Neural cell (in vitro differentiated cells): ENCODE measurements at regions not wholly inside any gene's neighbourhood (a gene's known extent, or its start where the extent isn't known, plus 50 kb on each side); places are given as distances from the start of the nearest gene placed in this dataset.

ENCODE experiments used
- H2AFZ ChIP-seq: fragments of 200-600, 300-800 bp; sonication (generic), shearing (Covaris generic); 2 replicates; pipeline ENCODE4 v1.6.0; 2014; ENCODE audit warnings: low read depth, mild to moderate bottlenecking, antibody characterized with exemption, low read length, moderate library complexity
- H3F3A ChIP-seq: fragments of 200-600 bp; shearing (Covaris generic); 2 replicates; pipeline ENCODE4 v1.6.1; 2016; ENCODE audit warnings: mild to moderate bottlenecking, moderate library complexity, mixed read lengths, antibody characterized with exemption, low read length; ENCODE audit not compliant: insufficient read depth, poor library complexity, severe bottlenecking
- H3K27ac ChIP-seq: fragments of 200-600, 300-800 bp; sonication (generic), shearing (Covaris generic); 2 replicates; pipeline ENCODE4 v1.5.1; 2014; ENCODE audit warnings: mild to moderate bottlenecking, low read length, moderate library complexity
- H3K27me3 ChIP-seq: fragments of 300-800, 200-600 bp; sonication (generic), shearing (Covaris generic); 2 replicates; pipeline ENCODE4 v1.6.0; 2014; ENCODE audit warnings: mild to moderate bottlenecking, low read depth, low read length, moderate library complexity; ENCODE audit not compliant: insufficient read depth
- H3K36me3 ChIP-seq: fragments of 300-800, 200-600 bp; sonication (generic), shearing (Covaris generic); 2 replicates; pipeline ENCODE4 v1.5.1; 2014; ENCODE audit warnings: mild to moderate bottlenecking, antibody characterized with exemption, low read length, moderate library complexity; ENCODE audit not compliant: insufficient read depth
- H3K4me2 ChIP-seq: fragments of 300-800, 200-600 bp; sonication (generic), shearing (Covaris generic); 2 replicates; pipeline ENCODE4 v1.6.0; 2014; ENCODE audit warnings: mild to moderate bottlenecking, low read length
- H3K4me3 ChIP-seq: fragments of 300-800, 200-600 bp; sonication (generic), shearing (Covaris generic); 2 replicates; pipeline ENCODE4 v1.5.1; 2014; ENCODE audit warnings: mild to moderate bottlenecking, low read length, moderate library complexity
- H3K79me2 ChIP-seq: fragments of 200-600 bp; shearing (Covaris generic); replicated peaks from 2 replicates; pipeline ENCODE4 v1.6.0; 2014; ENCODE audit warnings: mild to moderate bottlenecking, low read length, moderate library complexity; ENCODE audit not compliant: insufficient read depth
- H3K9ac ChIP-seq: fragments of 300-800, 200-600 bp; sonication (generic), shearing (Covaris generic); 2 replicates; pipeline ENCODE4 v1.6.1; 2016; ENCODE audit warnings: mild to moderate bottlenecking, low read length, mixed read lengths
- H3K9me2 ChIP-seq: fragments of 200-600 bp; shearing (Covaris generic); 2 replicates; pipeline ENCODE4 v1.6.1; 2016; ENCODE audit warnings: mild to moderate bottlenecking, low read length, mixed read lengths; ENCODE audit not compliant: insufficient read depth
- H3K9me3 ChIP-seq: fragments of 200-600, 300-800 bp; sonication (generic), shearing (Covaris generic); 2 replicates; pipeline ENCODE4 v1.6.1; 2016; ENCODE audit warnings: mild to moderate bottlenecking, mixed run types, low read length, moderate library complexity, mixed read lengths
- H4K20me1 ChIP-seq: fragments of 200-600 bp; shearing (Covaris generic); 2 replicates; pipeline ENCODE4 v1.6.1; 2016; ENCODE audit warnings: mild to moderate bottlenecking, mixed run types; ENCODE audit not compliant: insufficient read depth
- CTCF ChIP-seq: fragments of 450-650 bp; IDR thresholded peaks from 2 replicates; pipeline ENCODE4 v1.5.1; 2014; ENCODE audit warnings: antibody characterized with exemption, mild to moderate bottlenecking, moderate library complexity; ENCODE audit not compliant: poor library complexity, severe bottlenecking
- EP300 ChIP-seq: fragments of 450-650 bp; conservative IDR thresholded peaks from 2 replicates; pipeline ENCODE4 v1.6.1; 2014; ENCODE audit warnings: antibody characterized with exemption, mild to moderate bottlenecking, moderate library complexity; ENCODE audit not compliant: poor library complexity, severe bottlenecking
- EZH2 ChIP-seq: fragments of 200-600, 300-800 bp; shearing (Covaris generic), sonication (generic); IDR thresholded peaks from 2 replicates; pipeline ENCODE4 v1.6.1; 2014; ENCODE audit warnings: antibody characterized with exemption, low read length, borderline replicate concordance, mild to moderate bottlenecking; ENCODE audit not compliant: insufficient read depth, poor library complexity, severe bottlenecking
- MXI1 ChIP-seq: fragments of 450-650 bp; conservative IDR thresholded peaks from 2 replicates; pipeline ENCODE4 v1.6.1; 2014; ENCODE audit warnings: antibody characterized with exemption, mild to moderate bottlenecking; ENCODE audit not compliant: poor library complexity, severe bottlenecking
- POLR2AphosphoS5 ChIP-seq: IDR thresholded peaks from 2 replicates; pipeline ENCODE4 v1.6.1; 2012
- RAD21 ChIP-seq: fragments of 450-650 bp; conservative IDR thresholded peaks from 2 replicates; pipeline ENCODE4 v1.6.1; 2014; ENCODE audit warnings: antibody characterized with exemption, mild to moderate bottlenecking, moderate library complexity
- REST ChIP-seq: IDR thresholded peaks from 2 replicates; pipeline ENCODE4 v1.6.1; 2012; ENCODE audit warnings: borderline replicate concordance
- SMC3 ChIP-seq: fragments of 450-650 bp; conservative IDR thresholded peaks from 2 replicates; pipeline ENCODE4 v1.6.1; 2014; ENCODE audit warnings: antibody characterized with exemption, mild to moderate bottlenecking, moderate library complexity; ENCODE audit not compliant: poor library complexity
- TAF1 ChIP-seq: IDR thresholded peaks from 2 replicates; pipeline ENCODE4 v1.6.1; 2012; ENCODE audit warnings: low read depth

GRCh38 chr16:49015225-49015592 lies 266.4 kb downstream of the CBLN1 start:
- Histone ChIP-seq H3K4me2 (no peak overlapping the region), H3K27ac (no peak overlapping the region), H3K9ac (no peak overlapping the region), H3K36me3 (no peaks in the 10 kb centered on the region), H3K9me2 (no peaks in the 10 kb centered on the region), H3F3A (no peaks in the 10 kb centered on the region), H2AFZ (no peak overlapping the region), H3K9me3 (no peaks in the 10 kb centered on the region), H3K4me3 (no peak overlapping the region), H3K27me3 (no peaks in the 10 kb centered on the region), H3K79me2 (no peaks in the 10 kb centered on the region), H4K20me1 (no peaks in the 10 kb centered on the region)
- TF ChIP-seq POLR2AphosphoS5 (no peak), EP300 (no peak), EZH2 (no peak), RAD21 (no peak), MXI1 (no peak), CTCF (no peak), TAF1 (no peak), SMC3 (no peak), REST (no peak)

- Histone ChIP-seq H3K9ac (no peak overlapping the region), H3K9me3 (no peaks in the 10 kb centered on the region), H3K4me2 (no peak overlapping the region), H2AFZ (no peak overlapping the region), H3F3A (no peaks in the 10 kb centered on the region), H3K27ac (no peak overlapping the region), H3K9me2 (no peaks in the 10 kb centered on the region), H4K20me1 (no peaks in the 10 kb centered on the region), H3K27me3 (no peaks in the 10 kb centered on the region), H3K79me2 (no peaks in the 10 kb centered on the region), H3K4me3 (no peak overlapping the region), H3K36me3 (no peaks in the 10 kb centered on the region)
- TF ChIP-seq CTCF (no peak), EP300 (no peak), EZH2 (no peak), REST (no peak), TAF1 (no peak), SMC3 (no peak), RAD21 (no peak), MXI1 (no peak), POLR2AphosphoS5 (no peak)
Measured at GRCh38 chr16:49014277-49015224, 267.1 kb downstream of the CBLN1 start.
